Suprapubic skin (tissue), 4 donors: ENCODE measurements at regions not wholly inside any gene's neighbourhood (a gene's known extent, or its start where the extent isn't known, plus 50 kb on each side); places are given as distances from the start of the nearest gene placed in this dataset.

Experiments used
- DNase-seq, 2 donors: peaks; one replicate each; pipeline ENCODE4 v3.0.0-alpha.2; 2019; ENCODE audit warnings: low spot score in 2 of 2
- H3K27ac ChIP-seq: fragments of 200-600 bp; sonication (generic); one replicate; pipeline ENCODE4 v1.5.1; 2019
- H3K27me3 ChIP-seq: fragments of 200-600 bp; sonication (generic); one replicate; pipeline ENCODE4 v1.5.1; 2019
- H3K36me3 ChIP-seq: fragments of 200-600 bp; sonication (generic); one replicate; pipeline ENCODE4 v1.5.1; 2019
- H3K4me1 ChIP-seq: fragments of 200-600 bp; sonication (generic); one replicate; pipeline ENCODE4 v1.5.1; 2019
- H3K4me3 ChIP-seq: fragments of 200-600 bp; sonication (generic); one replicate; pipeline ENCODE4 v1.5.1; 2019; ENCODE audit warnings: mild to moderate bottlenecking
- H3K9me3 ChIP-seq: fragments of 200-600 bp; sonication (generic); one replicate; pipeline ENCODE4 v1.5.1; 2019
- CTCF ChIP-seq, 2 donors: fragments of 200-600 bp in 1 of 2; fragments of 450-650 bp in 1 of 2; sonication (generic) in 1 of 2; IDR thresholded peaks; one replicate each; pipeline ENCODE4 v1.5.1; 2016 to 2019; ENCODE audit warnings: antibody characterized with exemption in 2 of 2, mild to moderate bottlenecking in 1 of 2, moderate library complexity in 1 of 2
- EP300 ChIP-seq: sonication (generic); formaldehyde crosslinking; IDR thresholded peaks from one replicate; pipeline ENCODE4 v1.6.1; 2017; ENCODE audit warnings: antibody characterized with exemption
- POLR2A ChIP-seq, 2 donors: fragments of 450-650 bp; IDR thresholded peaks; one replicate each; pipeline ENCODE4 v1.6.1; 2017; ENCODE audit warnings: antibody characterized with exemption in 2 of 2, mild to moderate bottlenecking in 2 of 2, moderate library complexity in 2 of 2
- POLR2AphosphoS5 ChIP-seq, 3 donors: sonication (generic); formaldehyde crosslinking; IDR thresholded peaks; one replicate each; pipeline ENCODE4 v1.6.1; 2017; ENCODE audit warnings: antibody characterized with exemption in 3 of 3
- WGBS: methylation state at CpG from one replicate; pipeline ENCODE4 v1.1.5; 2018; 5-methylcytosine and 5-hydroxymethylcytosine counted together

GRCh38 chr10:30786131-30786530 lies 156.6 kb upstream of the LYZL2 start:
- Histone ChIP-seq H3K9me3 (no peaks in the 10 kb centered on the region), H3K36me3 (no peaks in the 10 kb centered on the region), H3K27ac (peak overlapping the region; percentile 87), H3K4me3 (no peak overlapping the region), H3K4me1 (peaks cover 25% of the 10 kb centered on the region), H3K27me3 (no peaks in the 10 kb centered on the region)
- TF ChIP-seq POLR2A (IDR thresholded peaks at IDR 0.05), result no peak
- TF ChIP-seq CTCF (IDR thresholded peaks at IDR 0.05), result no peak
- TF ChIP-seq EP300, result no peak
- TF ChIP-seq POLR2AphosphoS5 (IDR thresholded peaks at IDR 0.05), result no peak
- no peak for DNase-seq

GRCh38 chr10:30784897-30785605 lies 155.5 kb upstream of the LYZL2 start:
- no peaks in the 10 kb centered on the region for H3K27me3 ChIP-seq
- peak; percentile 85 to 88 for DNase-seq
- no peaks in the 10 kb centered on the region for H3K9me3 ChIP-seq
- WGBS, result 5% methylated on average over 31 of the region's 63 CpGs
- peak overlapping the region; percentile 61 for H3K4me3 ChIP-seq
- TF ChIP-seq POLR2A (IDR thresholded peaks at IDR 0.05) (peak in 1 of 2 donors; percentile 21), EP300 (no peak)
- H3K27ac ChIP-seq, result peak overlapping the region; percentile 87
- H3K36me3 ChIP-seq, result no peaks in the 10 kb centered on the region
- H3K4me1 ChIP-seq, result peaks cover 25% of the 10 kb centered on the region

- Histone ChIP-seq H3K4me3 (peak overlapping the region; percentile 61), H3K4me1 (peaks cover 25% of the 10 kb centered on the region), H3K9me3 (no peaks in the 10 kb centered on the region), H3K36me3 (no peaks in the 10 kb centered on the region), H3K27me3 (no peaks in the 10 kb centered on the region), H3K27ac (peak overlapping the region; percentile 87)
- TF ChIP-seq POLR2A (IDR thresholded peaks at IDR 0.05) (no peak), CTCF (IDR thresholded peaks at IDR 0.05) (no peak), EP300 (no peak), POLR2AphosphoS5 (IDR thresholded peaks at IDR 0.05) (no peak)
- no peak for DNase-seq
- 0% methylated on average over 5 of the region's 5 CpGs for WGBS
Measured at GRCh38 chr10:30784524-30784896, 155.0 kb upstream of the LYZL2 start.

- Histone ChIP-seq H3K9me3 (no peaks in the 10 kb centered on the region), H3K27me3 (no peaks in the 10 kb centered on the region), H3K4me1 (peaks cover 25% of the 10 kb centered on the region), H3K27ac (peak overlapping the region; percentile 87), H3K36me3 (no peaks in the 10 kb centered on the region), H3K4me3 (peak overlapping the region; percentile 61)
- 3% methylated on average over 18 of the region's 18 CpGs for WGBS
- no peak for TF ChIP-seq EP300
- TF ChIP-seq CTCF (IDR thresholded peaks at IDR 0.05), result peak; percentile 80
- no peak for TF ChIP-seq POLR2AphosphoS5 (IDR thresholded peaks at IDR 0.05)
- TF ChIP-seq POLR2A (IDR thresholded peaks at IDR 0.05), result no peak
- DNase-seq, result peak; percentile 88
Measured at GRCh38 chr10:30783939-30784501, 154.5 kb upstream of the LYZL2 start.

GRCh38 chr10:30782537-30783461 lies 153.2 kb upstream of the LYZL2 start:
- 55% methylated on average over 14 of the region's 15 CpGs for WGBS
- Histone ChIP-seq H3K27ac (peak overlapping the region; percentile 87), H3K36me3 (no peaks in the 10 kb centered on the region), H3K27me3 (no peaks in the 10 kb centered on the region), H3K4me3 (no peak overlapping the region), H3K9me3 (no peaks in the 10 kb centered on the region), H3K4me1 (peaks cover 25% of the 10 kb centered on the region)
- no peak for DNase-seq
- no peak for TF ChIP-seq CTCF (IDR thresholded peaks at IDR 0.05)
- no peak for TF ChIP-seq POLR2AphosphoS5 (IDR thresholded peaks at IDR 0.05)
- no peak for TF ChIP-seq EP300
- TF ChIP-seq POLR2A (IDR thresholded peaks at IDR 0.05), result no peak
